Neuronal stem cell (in vitro differentiated cells): ENCODE measurements at regions not wholly inside any gene's neighbourhood (a gene's known extent, or its start where the extent isn't known, plus 50 kb on each side); places are given as distances from the start of the nearest gene placed in this dataset.
"Not testable (repeated sequence)": the region's sequence is repeated elsewhere in the genome, so short reads cannot be mapped to it uniquely, and the experiment has no call there.

Source experiments
- DNase-seq: peaks from one replicate; pipeline ENCODE4 v3.0.0-alpha.2; 2013; ENCODE audit warnings: low spot score
- H2AFZ ChIP-seq: one replicate; pipeline ENCODE4 v1.6.1; 2013; ENCODE audit warnings: mild to moderate bottlenecking, low read length, inconsistent platforms
- H2AK5ac ChIP-seq: 2 replicates; pipeline ENCODE4 v1.6.1; 2013; ENCODE audit warnings: low read depth, mild to moderate bottlenecking, inconsistent platforms, low read length, moderate library complexity, mixed read lengths
- H2BK120ac ChIP-seq: 2 replicates; pipeline ENCODE4 v1.6.1; 2013; ENCODE audit warnings: low read depth, mild to moderate bottlenecking, inconsistent platforms, low read length, moderate library complexity, mixed read lengths
- H2BK12ac ChIP-seq: one replicate; pipeline ENCODE4 v1.6.1; 2013; ENCODE audit warnings: low read length, inconsistent platforms
- H2BK15ac ChIP-seq: 2 replicates; pipeline ENCODE4 v1.6.1; 2013; ENCODE audit warnings: mild to moderate bottlenecking, low read length, inconsistent platforms, mixed read lengths
- H2BK5ac ChIP-seq: one replicate; pipeline ENCODE4 v1.6.1; 2013; ENCODE audit warnings: inconsistent platforms, mild to moderate bottlenecking, low read length, moderate library complexity
- H3K14ac ChIP-seq: one replicate; pipeline ENCODE4 v1.6.1; 2013; ENCODE audit warnings: low read length, inconsistent platforms
- H3K18ac ChIP-seq: 2 replicates; pipeline ENCODE4 v1.6.1; 2013; ENCODE audit warnings: low read length, inconsistent platforms
- H3K23ac ChIP-seq: 2 replicates; pipeline ENCODE4 v1.6.1; 2013; ENCODE audit warnings: low read depth, mild to moderate bottlenecking, mixed read lengths, low read length, inconsistent platforms; ENCODE audit not compliant: poor library complexity
- H3K27ac ChIP-seq: replicated peaks from 3 replicates; pipeline ENCODE4 v1.5.1; 2013; ENCODE audit warnings: low read length, inconsistent platforms
- H3K27me3 ChIP-seq, 3 experiments: 2 replicates each; pipeline ENCODE4 v1.6.1; 2013; ENCODE audit warnings: low read length in 3 of 3, mild to moderate bottlenecking in 2 of 3, inconsistent platforms in 1 of 3, low read depth in 1 of 3, mixed read lengths in 1 of 3, moderate library complexity in 1 of 3; ENCODE audit not compliant: control insufficient read depth in 3 of 3, insufficient read depth in 3 of 3
- H3K36me3 ChIP-seq, 2 donors: replicated peaks in 1 of 2; 2 replicates each; pipeline ENCODE4 v1.6.1; 2013; ENCODE audit warnings: low read length in 2 of 2; ENCODE audit not compliant: control insufficient read depth in 2 of 2, insufficient read depth in 2 of 2
- H3K4ac ChIP-seq: 2 replicates; pipeline ENCODE4 v1.6.1; 2013; ENCODE audit warnings: inconsistent platforms, mild to moderate bottlenecking, low read length, moderate library complexity
- H3K4me1 ChIP-seq, 2 donors: 1 replicate in 1 of 2; 2 replicates in 1 of 2; pipeline ENCODE4 v1.6.1; 2013; ENCODE audit warnings: low read length in 2 of 2, low read depth in 1 of 2; ENCODE audit not compliant: control insufficient read depth in 2 of 2, insufficient read depth in 1 of 2
- H3K4me2 ChIP-seq: one replicate; pipeline ENCODE4 v1.6.1; 2013; ENCODE audit warnings: mild to moderate bottlenecking, low read length, inconsistent platforms; ENCODE audit not compliant: insufficient read depth, poor library complexity, severe bottlenecking
- H3K4me3 ChIP-seq, 2 donors: 2 replicates each; pipeline ENCODE4 v1.5.1; 2013; ENCODE audit warnings: low read length in 2 of 2, mild to moderate bottlenecking in 2 of 2, inconsistent platforms in 1 of 2, moderate library complexity in 1 of 2
- H3K79me1 ChIP-seq: one replicate; pipeline ENCODE4 v1.6.1; 2013; ENCODE audit warnings: low read depth, mild to moderate bottlenecking, inconsistent platforms, low read length, moderate library complexity
- H3K9ac ChIP-seq: one replicate; pipeline ENCODE4 v1.6.1; 2013; ENCODE audit warnings: mild to moderate bottlenecking, low read depth, low read length, inconsistent platforms; ENCODE audit not compliant: poor library complexity
- H3K9me3 ChIP-seq, 2 donors: replicated peaks in 1 of 2; 2 replicates each; pipeline versions ENCODE3 to v1.6.1; 2013; ENCODE audit warnings: low read length in 2 of 2, mild to moderate bottlenecking in 2 of 2, inconsistent platforms in 1 of 2, low read depth in 1 of 2, mixed read lengths in 1 of 2, moderate library complexity in 1 of 2; ENCODE audit not compliant: control insufficient read depth in 2 of 2, insufficient read depth in 1 of 2
- H4K8ac ChIP-seq: one replicate; pipeline ENCODE4 v1.6.1; 2013; ENCODE audit warnings: low read depth, mild to moderate bottlenecking, inconsistent platforms, low read length, moderate library complexity
- H4K91ac ChIP-seq: one replicate; pipeline ENCODE4 v1.6.1; 2013; ENCODE audit warnings: low read length, low read depth, mild to moderate bottlenecking, inconsistent platforms; ENCODE audit not compliant: poor library complexity
- WGBS, 2 donors: extraction: QIAGEN DNeasy Blood & Tissue Kit; methylation state at CpG; one replicate each; pipeline ENCODE4 v1.1.7; 2013; ENCODE audit warnings: missing lambda C conversion rate in 2 of 2, mixed read lengths in 1 of 2; ENCODE audit not compliant: insufficient read length in 2 of 2, insufficient replicate concordance in 1 of 2; ENCODE audit errors: extremely low coverage in 2 of 2; 5-methylcytosine and 5-hydroxymethylcytosine counted together

DNA sequence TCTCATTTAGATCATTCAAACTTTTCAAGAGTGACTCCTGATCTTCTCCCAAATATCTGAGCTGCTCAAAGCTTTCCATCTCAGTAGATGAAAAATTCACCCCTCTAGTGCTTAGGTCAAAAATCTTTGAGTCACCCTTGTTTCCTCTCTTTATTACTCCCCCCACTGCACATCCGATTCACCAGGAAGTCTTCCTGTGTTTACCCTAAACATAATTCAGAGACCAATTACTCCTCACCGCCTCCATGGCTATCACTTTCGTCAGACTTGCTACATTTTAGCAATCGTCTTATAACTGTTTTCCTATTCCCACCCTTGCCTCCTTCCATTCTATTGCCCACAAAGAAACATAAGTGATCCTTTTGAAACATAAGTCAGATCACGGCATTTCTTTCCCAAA, 94.8 kb downstream of the SPDYE17 start:
- H2AFZ ChIP-seq, H3K4ac ChIP-seq, H2AK5ac ChIP-seq, H3K27ac ChIP-seq, H3K4me3 ChIP-seq, H3K18ac ChIP-seq, DNase-seq, H2BK120ac ChIP-seq, H4K8ac ChIP-seq, H2BK15ac ChIP-seq, H3K79me1 ChIP-seq, H3K9me3 ChIP-seq, H3K4me1 ChIP-seq, H4K91ac ChIP-seq, H3K23ac ChIP-seq, H3K4me2 ChIP-seq, H3K14ac ChIP-seq, H3K36me3 ChIP-seq, H2BK12ac ChIP-seq, H2BK5ac ChIP-seq, H3K27me3 ChIP-seq, H3K9ac ChIP-seq: not testable (repeated sequence)
- WGBS, 2 donors, result no CpG with 5 or more reads among the region's 5 CpGs

DNA sequence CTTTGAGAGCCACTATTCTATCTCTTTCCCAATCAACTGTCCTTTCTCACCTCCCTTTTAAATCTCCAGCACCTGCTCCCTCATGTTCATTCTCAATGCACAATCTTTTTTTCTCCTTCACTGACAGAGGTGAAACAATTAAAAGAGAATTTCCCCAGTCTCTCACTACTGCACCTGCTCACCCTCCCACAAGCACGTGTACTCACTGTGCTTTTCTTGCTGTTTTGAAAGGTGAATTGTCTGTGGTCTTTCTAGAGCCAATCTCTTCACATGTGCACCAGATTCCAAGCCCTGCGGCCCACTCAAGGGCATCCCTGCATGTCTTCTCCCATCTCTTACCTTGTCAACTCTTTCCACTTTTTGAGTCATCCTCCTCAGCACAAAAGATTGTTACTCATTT, 95.8 kb downstream of the SPDYE17 start:
- not testable (repeated sequence) for H3K27ac ChIP-seq, H3K4me3 ChIP-seq, H4K91ac ChIP-seq, H2BK5ac ChIP-seq, H3K4me2 ChIP-seq, H2AK5ac ChIP-seq, H3K9ac ChIP-seq, H3K14ac ChIP-seq, H2BK120ac ChIP-seq, DNase-seq, H2BK12ac ChIP-seq, H3K36me3 ChIP-seq, H3K18ac ChIP-seq, H3K9me3 ChIP-seq, H4K8ac ChIP-seq, H3K27me3 ChIP-seq, H2AFZ ChIP-seq, H3K79me1 ChIP-seq, H3K4ac ChIP-seq, H3K23ac ChIP-seq, H2BK15ac ChIP-seq, H3K4me1 ChIP-seq
- WGBS, 2 donors, result no CpG with 5 or more reads among the region's 2 CpGs

DNA sequence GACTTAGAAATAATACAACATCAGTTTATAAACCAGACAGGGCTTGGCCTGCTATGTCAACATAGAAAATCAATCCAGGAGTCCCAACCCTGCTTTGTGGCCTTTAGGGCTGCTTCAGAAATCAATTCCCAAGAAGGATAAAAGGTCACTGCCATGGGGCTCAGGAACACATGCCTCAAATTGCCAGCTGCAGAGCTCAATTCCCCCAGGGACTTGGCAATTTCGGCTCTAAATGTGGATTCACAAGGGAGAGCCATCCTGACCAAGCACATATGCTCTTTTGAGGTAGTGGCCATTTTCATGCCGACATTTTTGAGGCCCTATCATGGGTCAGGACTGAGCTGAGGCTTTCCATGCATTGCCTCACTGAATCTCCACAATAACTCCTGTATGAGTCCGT, 97.5 kb downstream of the SPDYE17 start:
- H2BK120ac ChIP-seq, H3K23ac ChIP-seq, H3K18ac ChIP-seq, H2AK5ac ChIP-seq, H2BK12ac ChIP-seq, H2AFZ ChIP-seq, H3K36me3 ChIP-seq, H2BK5ac ChIP-seq, H3K4me3 ChIP-seq, H3K4me2 ChIP-seq, H4K8ac ChIP-seq, H3K79me1 ChIP-seq, H3K27ac ChIP-seq, H4K91ac ChIP-seq, H3K27me3 ChIP-seq, H2BK15ac ChIP-seq, H3K4ac ChIP-seq, DNase-seq, H3K9me3 ChIP-seq, H3K14ac ChIP-seq, H3K9ac ChIP-seq, H3K4me1 ChIP-seq: not testable (repeated sequence)
- WGBS, 2 donors, result no CpG with 5 or more reads among the region's 3 CpGs

GRCh38 chr7:76932957-76933356, 99.2 kb downstream of the SPDYE17 start:
- not testable (repeated sequence) for H3K27ac ChIP-seq, H3K9me3 ChIP-seq, H4K91ac ChIP-seq, H3K14ac ChIP-seq, H3K4me3 ChIP-seq, H2BK5ac ChIP-seq, H3K4ac ChIP-seq, H4K8ac ChIP-seq, H3K23ac ChIP-seq, H3K79me1 ChIP-seq, H3K27me3 ChIP-seq, H3K4me1 ChIP-seq, H2BK15ac ChIP-seq, H3K4me2 ChIP-seq, H2AFZ ChIP-seq, H2BK120ac ChIP-seq, DNase-seq, H3K18ac ChIP-seq, H2AK5ac ChIP-seq, H3K36me3 ChIP-seq, H2BK12ac ChIP-seq, H3K9ac ChIP-seq
- no CpG with 5 or more reads among the region's 4 CpGs for WGBS, 2 donors
